ENCODE measurements at regions not wholly inside any gene's neighbourhood (a gene's known extent, or its start where the extent isn't known, plus 50 kb on each side); places are given as distances from the start of the nearest gene placed in this dataset.
A peak's percentile ranks its signal among the peaks of the same experiment; 100 is the strongest.
"Not testable (repeated sequence)": the region's sequence is repeated elsewhere in the genome, so short reads cannot be mapped to it uniquely, and the experiment has no call there.

DNA sequence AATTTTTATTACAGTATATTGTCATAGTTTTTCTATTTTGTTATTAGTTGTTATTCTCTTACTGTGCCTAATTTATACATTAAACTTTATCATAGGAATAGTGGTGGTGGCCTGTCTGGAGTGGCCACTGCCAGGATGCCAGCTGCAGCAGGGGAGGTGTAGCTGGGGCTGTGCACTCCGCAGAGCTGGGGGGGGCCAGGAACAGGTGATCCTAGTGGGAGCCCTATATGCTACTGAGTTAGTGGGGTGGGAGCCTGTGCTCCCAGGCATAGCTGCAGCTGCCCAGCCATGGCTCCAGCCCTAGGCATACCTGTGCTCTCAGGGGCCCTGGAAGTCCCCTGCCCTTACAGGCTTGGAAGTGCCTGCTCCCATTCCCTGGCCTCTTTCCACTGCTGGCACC lies 638.1 kb upstream of the KCNMB2 start:
- Histone ChIP-seq H3K36me3 (ENCODE audit: insufficient read depth, low read length) (no peaks in the 10 kb centered on the region), H3K9ac (ENCODE audit: low read depth, low read length) (no peak overlapping the region), H3K9me3 (replicated peaks; ENCODE audit: low read length) (peaks cover 6% of the 10 kb centered on the region), H3K4me3 (ENCODE audit: low read length) (no peak overlapping the region), H3K27me3 (ENCODE audit: control insufficient read depth, insufficient read depth, low read length) (no peaks in the 10 kb centered on the region), H3K4me1 (ENCODE audit: control insufficient read depth, insufficient read depth, low read length) (peaks cover 19% of the 10 kb centered on the region), H3K4me2 (ENCODE audit: low read length) (no peak overlapping the region)

- Histone ChIP-seq H3K36me3 (ENCODE audit: insufficient read depth, low read length) (no peaks in the 10 kb centered on the region), H3K4me1 (ENCODE audit: control insufficient read depth, insufficient read depth, low read length) (peaks cover 17% of the 10 kb centered on the region), H3K4me2 (ENCODE audit: low read length) (no peak overlapping the region), H3K27me3 (ENCODE audit: control insufficient read depth, insufficient read depth, low read length) (no peaks in the 10 kb centered on the region), H3K9ac (ENCODE audit: low read depth, low read length) (no peak overlapping the region), H3K4me3 (ENCODE audit: low read length) (no peak overlapping the region), H3K9me3 (replicated peaks; ENCODE audit: low read length) (peaks cover 6% of the 10 kb centered on the region)
These were observed 636.8 kb upstream of the KCNMB2 start for GRCh38 chr3:177899275-177900067.

DNA sequence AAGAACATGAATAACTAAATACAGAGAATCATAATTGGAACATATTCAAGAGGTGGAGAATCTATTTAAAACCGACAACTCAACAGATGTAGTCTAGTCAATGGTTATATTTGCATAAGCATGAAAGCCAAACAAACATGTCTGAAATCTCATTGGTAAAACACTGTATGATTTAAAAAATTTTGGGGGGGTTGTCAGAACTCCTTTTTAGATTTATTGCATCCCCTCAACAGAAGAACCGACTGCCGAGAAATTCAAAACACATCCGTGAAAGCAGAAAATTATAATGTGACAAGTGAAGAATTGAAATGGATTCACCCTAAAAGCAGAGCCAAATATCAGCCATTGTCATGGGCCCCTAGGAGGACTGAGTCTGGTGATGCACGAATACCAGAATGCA lies 633.4 kb upstream of the KCNMB2 start:
- no peak overlapping the region for H3K9ac ChIP-seq (ENCODE audit: low read depth, low read length)
- no peak overlapping the region for H3K4me2 ChIP-seq (ENCODE audit: low read length)
- peaks cover 38% of the 10 kb centered on the region for H3K4me1 ChIP-seq (ENCODE audit: control insufficient read depth, insufficient read depth, low read length)
- H3K4me3 ChIP-seq (ENCODE audit: low read length): no peak overlapping the region
- peaks cover 6% of the 10 kb centered on the region for H3K9me3 ChIP-seq (replicated peaks; ENCODE audit: low read length)
- H3K27me3 ChIP-seq (ENCODE audit: control insufficient read depth, insufficient read depth, low read length): no peaks in the 10 kb centered on the region
- no peaks in the 10 kb centered on the region for H3K36me3 ChIP-seq (ENCODE audit: insufficient read depth, low read length)

- Histone ChIP-seq H3K4me3 (ENCODE audit: low read length) (peak overlapping the region; percentile 41), H3K4me1 (ENCODE audit: control insufficient read depth, insufficient read depth, low read length) (peaks cover 38% of the 10 kb centered on the region), H3K4me2 (ENCODE audit: low read length) (peak overlapping the region; percentile 54), H3K36me3 (ENCODE audit: insufficient read depth, low read length) (no peaks in the 10 kb centered on the region), H3K9ac (ENCODE audit: low read depth, low read length) (peak overlapping the region; percentile 88), H3K9me3 (replicated peaks; ENCODE audit: low read length) (peaks cover 5% of the 10 kb centered on the region), H3K27me3 (ENCODE audit: control insufficient read depth, insufficient read depth, low read length) (no peaks in the 10 kb centered on the region)
These were observed 631.6 kb upstream of the KCNMB2 start for GRCh38 chr3:177904621-177905020.

DNA sequence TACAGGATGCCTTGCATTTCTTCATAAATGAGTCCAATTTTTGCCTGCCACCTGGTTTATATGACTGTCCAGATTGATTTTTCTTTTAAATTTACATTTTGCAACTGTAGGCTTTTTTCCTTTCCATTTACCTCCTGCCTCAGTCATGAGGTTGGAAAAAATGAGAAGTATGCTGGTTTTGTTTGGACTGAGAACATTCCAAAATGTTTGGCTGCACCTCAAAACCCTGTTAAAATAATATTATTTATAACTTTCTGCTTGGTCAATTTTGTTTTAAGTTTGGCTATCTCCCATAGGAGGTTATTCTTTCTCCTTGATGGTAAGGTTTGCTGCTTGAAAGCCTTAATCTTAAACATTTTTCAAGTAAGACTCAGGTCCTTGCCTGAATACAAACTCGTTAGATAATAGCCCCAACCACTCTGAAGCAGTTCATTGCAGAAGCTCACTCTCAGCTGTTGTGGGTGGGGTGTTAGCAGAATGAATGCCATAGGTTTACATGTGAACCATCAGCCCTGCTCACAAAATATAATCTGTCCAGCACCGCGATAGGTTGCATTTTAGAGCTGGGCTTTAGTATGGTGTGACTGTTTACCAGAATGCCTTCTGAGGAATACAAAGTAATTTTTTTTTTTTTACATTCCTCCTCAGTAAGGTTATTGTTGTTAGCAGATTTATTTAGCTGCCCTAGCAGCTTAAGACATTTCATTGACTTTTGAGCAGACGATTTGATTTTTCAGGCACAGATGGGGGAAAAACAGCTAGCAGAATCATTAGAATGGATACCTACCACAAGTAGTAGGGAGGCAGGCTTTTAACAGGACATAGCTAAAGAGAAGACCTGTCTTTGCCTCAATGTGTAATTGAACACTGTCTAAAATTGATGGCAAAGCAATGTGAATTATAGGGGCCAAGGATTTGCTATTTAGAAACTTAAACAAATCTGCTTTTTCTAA lies 630.8 kb upstream of the KCNMB2 start:
- peaks cover 38% of the 10 kb centered on the region for H3K4me1 ChIP-seq (ENCODE audit: control insufficient read depth, insufficient read depth, low read length)
- H3K27me3 ChIP-seq (ENCODE audit: control insufficient read depth, insufficient read depth, low read length): no peaks in the 10 kb centered on the region
- peak overlapping the region; percentile 54 for H3K4me2 ChIP-seq (ENCODE audit: low read length)
- H3K9me3 ChIP-seq (replicated peaks; ENCODE audit: low read length): no peaks in the 10 kb centered on the region
- H3K9ac ChIP-seq (ENCODE audit: low read depth, low read length): peak overlapping the region; percentile 88
- H3K4me3 ChIP-seq (ENCODE audit: low read length): peak overlapping the region; percentile 41
- H3K36me3 ChIP-seq (ENCODE audit: insufficient read depth, low read length): no peaks in the 10 kb centered on the region

DNA sequence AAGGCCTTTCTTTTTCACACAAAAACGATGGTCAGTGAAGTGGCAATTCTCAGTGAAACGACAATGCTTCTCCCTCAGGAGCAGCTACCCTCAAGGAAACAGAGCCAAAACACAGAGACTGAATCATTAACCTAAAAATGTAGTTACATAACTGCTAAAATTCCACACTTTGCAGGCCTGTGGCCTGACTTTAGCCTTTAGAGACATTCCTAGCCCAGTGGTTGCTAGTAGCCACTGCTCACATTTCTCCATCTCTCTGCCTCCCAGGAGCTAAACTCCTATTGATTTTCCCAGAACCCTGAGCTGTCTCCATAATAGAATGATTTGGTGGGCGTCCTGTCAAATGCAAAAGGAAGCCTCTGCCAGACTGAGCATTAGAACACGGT lies 630.1 kb upstream of the KCNMB2 start:
- H3K9ac ChIP-seq (ENCODE audit: low read depth, low read length): peak overlapping the region; percentile 88
- H3K4me3 ChIP-seq (ENCODE audit: low read length): no peak overlapping the region
- H3K9me3 ChIP-seq (replicated peaks; ENCODE audit: low read length): no peaks in the 10 kb centered on the region
- peak overlapping the region; percentile 54 for H3K4me2 ChIP-seq (ENCODE audit: low read length)
- H3K36me3 ChIP-seq (ENCODE audit: insufficient read depth, low read length): no peaks in the 10 kb centered on the region
- H3K4me1 ChIP-seq (ENCODE audit: control insufficient read depth, insufficient read depth, low read length): peaks cover 38% of the 10 kb centered on the region
- no peaks in the 10 kb centered on the region for H3K27me3 ChIP-seq (ENCODE audit: control insufficient read depth, insufficient read depth, low read length)

DNA sequence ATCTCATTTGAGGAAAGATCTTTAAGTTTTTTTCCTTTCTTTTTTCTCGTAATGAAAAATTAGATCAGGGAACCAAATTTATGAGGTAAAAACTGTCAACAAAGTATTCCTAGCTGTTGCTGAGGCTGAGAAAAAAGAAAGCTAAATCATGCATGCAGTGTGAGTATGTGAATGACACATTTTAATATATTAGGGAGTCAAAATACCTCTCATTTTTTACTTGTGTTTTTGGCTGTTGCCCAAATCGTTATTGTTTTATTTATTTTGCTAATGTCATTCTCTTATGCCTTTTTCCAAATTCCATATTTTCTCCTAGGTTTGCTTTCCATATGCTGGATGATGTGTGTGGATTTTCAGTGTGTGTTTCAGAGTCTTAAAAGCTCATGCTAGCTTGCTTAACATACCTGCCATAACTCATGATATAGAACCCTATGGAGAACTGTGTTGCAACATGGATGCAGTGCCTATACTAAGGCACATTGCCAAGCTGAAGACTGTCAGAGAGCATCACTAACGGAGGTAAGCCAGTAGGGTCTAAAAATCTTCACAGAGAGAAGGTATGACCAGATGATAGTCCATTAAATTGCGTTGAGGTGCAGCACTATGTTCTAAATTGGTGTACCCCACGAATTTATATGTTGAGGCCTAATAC lies 629.5 kb upstream of the KCNMB2 start:
- Histone ChIP-seq H3K4me3 (ENCODE audit: low read length) (no peak overlapping the region), H3K4me1 (ENCODE audit: control insufficient read depth, insufficient read depth, low read length) (peaks cover 38% of the 10 kb centered on the region), H3K9me3 (replicated peaks; ENCODE audit: low read length) (no peaks in the 10 kb centered on the region), H3K4me2 (ENCODE audit: low read length) (peak overlapping the region; percentile 54), H3K27me3 (ENCODE audit: control insufficient read depth, insufficient read depth, low read length) (no peaks in the 10 kb centered on the region), H3K9ac (ENCODE audit: low read depth, low read length) (peak overlapping the region; percentile 88), H3K36me3 (ENCODE audit: insufficient read depth, low read length) (no peaks in the 10 kb centered on the region)

GRCh38 chr3:177909530-177909929 lies 626.7 kb upstream of the KCNMB2 start:
- H3K4me1 ChIP-seq (ENCODE audit: control insufficient read depth, insufficient read depth, low read length): peaks cover 27% of the 10 kb centered on the region
- H3K36me3 ChIP-seq (ENCODE audit: insufficient read depth, low read length); H3K9me3 ChIP-seq (replicated peaks; ENCODE audit: low read length); H3K4me2 ChIP-seq (ENCODE audit: low read length); H3K27me3 ChIP-seq (ENCODE audit: control insufficient read depth, insufficient read depth, low read length); H3K9ac ChIP-seq (ENCODE audit: low read depth, low read length); H3K4me3 ChIP-seq (ENCODE audit: low read length): not testable (repeated sequence)

DNA sequence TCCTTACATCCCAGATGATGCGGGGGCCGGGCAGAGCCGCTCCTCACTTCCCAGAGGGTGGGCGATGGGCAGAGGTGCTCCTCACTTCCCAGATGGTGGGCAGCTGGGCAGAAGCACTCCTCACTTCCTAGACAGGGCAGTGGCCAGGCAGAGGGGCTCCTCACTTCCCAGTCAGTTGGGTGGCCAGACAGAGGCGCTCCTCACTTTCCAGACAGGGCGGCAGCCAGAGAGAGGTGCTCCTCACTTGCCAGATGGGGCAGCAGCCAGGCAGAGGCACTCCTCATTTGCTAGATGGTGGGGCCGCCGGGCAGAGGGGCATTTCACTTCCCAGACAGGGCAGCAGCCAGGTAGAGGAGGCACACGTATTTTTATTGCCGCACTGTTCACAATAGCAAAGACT lies 622.0 kb upstream of the KCNMB2 start:
- H3K4me3 ChIP-seq (ENCODE audit: low read length): no peak overlapping the region
- no peak overlapping the region for H3K9ac ChIP-seq (ENCODE audit: low read depth, low read length)
- H3K9me3 ChIP-seq (replicated peaks; ENCODE audit: low read length): no peaks in the 10 kb centered on the region
- no peaks in the 10 kb centered on the region for H3K4me1 ChIP-seq (ENCODE audit: control insufficient read depth, insufficient read depth, low read length)
- no peak overlapping the region for H3K4me2 ChIP-seq (ENCODE audit: low read length)
- H3K27me3 ChIP-seq (ENCODE audit: control insufficient read depth, insufficient read depth, low read length): no peaks in the 10 kb centered on the region
- H3K36me3 ChIP-seq (ENCODE audit: insufficient read depth, low read length): no peaks in the 10 kb centered on the region

GRCh38 chr3:177916461-177916860 lies 619.8 kb upstream of the KCNMB2 start:
- no peak overlapping the region for H3K9ac ChIP-seq (ENCODE audit: low read depth, low read length)
- no peaks in the 10 kb centered on the region for H3K9me3 ChIP-seq (replicated peaks; ENCODE audit: low read length)
- no peak overlapping the region for H3K4me3 ChIP-seq (ENCODE audit: low read length)
- H3K27me3 ChIP-seq (ENCODE audit: control insufficient read depth, insufficient read depth, low read length): no peaks in the 10 kb centered on the region
- no peak overlapping the region for H3K4me2 ChIP-seq (ENCODE audit: low read length)
- no peaks in the 10 kb centered on the region for H3K36me3 ChIP-seq (ENCODE audit: insufficient read depth, low read length)
- H3K4me1 ChIP-seq (ENCODE audit: control insufficient read depth, insufficient read depth, low read length): no peaks in the 10 kb centered on the region

GRCh38 chr3:177917234-177917861 lies 618.9 kb upstream of the KCNMB2 start:
- H3K27me3 ChIP-seq (ENCODE audit: control insufficient read depth, insufficient read depth, low read length): no peaks in the 10 kb centered on the region
- H3K9ac ChIP-seq (ENCODE audit: low read depth, low read length): no peak overlapping the region
- H3K36me3 ChIP-seq (ENCODE audit: insufficient read depth, low read length): no peaks in the 10 kb centered on the region
- no peak overlapping the region for H3K4me2 ChIP-seq (ENCODE audit: low read length)
- H3K9me3 ChIP-seq (replicated peaks; ENCODE audit: low read length): no peaks in the 10 kb centered on the region
- no peaks in the 10 kb centered on the region for H3K4me1 ChIP-seq (ENCODE audit: control insufficient read depth, insufficient read depth, low read length)
- no peak overlapping the region for H3K4me3 ChIP-seq (ENCODE audit: low read length)
